Neural progenitor cell (in vitro differentiated cells): ENCODE measurements at regions not wholly inside any gene's neighbourhood (a gene's known extent, or its start where the extent isn't known, plus 50 kb on each side); places are given as distances from the start of the nearest gene placed in this dataset.

Experiments used
- CTCF ChIP-seq: fragments of 200-600 bp; sonication (generic); IDR thresholded peaks from 2 replicates; pipeline ENCODE4 v1.5.1; 2017; ENCODE audit warnings: antibody characterized with exemption, mild to moderate bottlenecking
- EZH2 ChIP-seq: fragments of 200-600 bp; sonication (generic); IDR thresholded peaks from 2 replicates; pipeline ENCODE4 v1.6.1; 2017; ENCODE audit warnings: antibody characterized with exemption, mild to moderate bottlenecking, moderate library complexity

GRCh38 chr3:36220173-36220572, 160.1 kb upstream of the STAC start:
- TF ChIP-seq CTCF, result no peak
- TF ChIP-seq EZH2, result no peak
